ENCODE measurements at regions not wholly inside any gene's neighbourhood (a gene's known extent, or its start where the extent isn't known, plus 50 kb on each side); places are given as distances from the start of the nearest gene placed in this dataset.

GRCh38 chrX:10926891-10927290 lies 184.2 kb upstream of the HCCS start:
- Histone ChIP-seq H3K4me1 (peaks cover 0 to 18% (median 3%) of the 10 kb centered on the region in 4 donors), H3K9me3 (peaks cover 0 to 5% (median 0%) of the 10 kb centered on the region in 4 donors), H3K27ac (replicated peaks in 1 of 4) (no peak overlapping the region), H3K36me3 (no peaks in the 10 kb centered on the region), H3K4me3 (no peak overlapping the region), H3K27me3 (no peaks in the 10 kb centered on the region)
- WGBS: 51% methylated on average over 1 of the region's 1 CpG
- intact Hi-C loops (cut with DNase I): no loop called here
- TF ChIP-seq POLR2AphosphoS5 (IDR thresholded peaks at IDR 0.05): no peak
- TF ChIP-seq EP300 (IDR thresholded peaks at IDR 0.05): no peak
- no peak for TF ChIP-seq POLR2A (IDR thresholded peaks at IDR 0.05; ENCODE audit: low read depth)
- TF ChIP-seq CTCF (IDR thresholded peaks at IDR 0.05): no peak
- DNase-seq (ENCODE audit: extremely low spot score): no peak

- H3K36me3 ChIP-seq: no peaks in the 10 kb centered on the region
- peaks cover 0 to 9% (median 3%) of the 10 kb centered on the region in 4 donors for H3K4me1 ChIP-seq
- no peak for TF ChIP-seq POLR2AphosphoS5 (IDR thresholded peaks at IDR 0.05)
- no peak for TF ChIP-seq EP300 (IDR thresholded peaks at IDR 0.05)
- no peak for TF ChIP-seq CTCF (IDR thresholded peaks at IDR 0.05)
- no peak for TF ChIP-seq POLR2A (IDR thresholded peaks at IDR 0.05; ENCODE audit: low read depth)
- DNase-seq (ENCODE audit: extremely low spot score): no peak
- WGBS: 54% methylated on average over 4 of the region's 4 CpGs
- H3K27me3 ChIP-seq: no peaks in the 10 kb centered on the region
- intact Hi-C loops (cut with DNase I): no loop called here
- no peak overlapping the region for H3K4me3 ChIP-seq
- peaks cover 0 to 5% (median 0%) of the 10 kb centered on the region in 4 donors for H3K9me3 ChIP-seq
- H3K27ac ChIP-seq (replicated peaks in 1 of 4): no peak overlapping the region
Observed at GRCh38 chrX:10929747-10930146, 181.4 kb upstream of the HCCS start.

- Histone ChIP-seq H3K27ac (replicated peaks in 1 of 4) (no peak overlapping the region), H3K4me3 (no peak overlapping the region), H3K27me3 (no peaks in the 10 kb centered on the region), H3K9me3 (peaks cover 0 to 5% (median 0%) of the 10 kb centered on the region in 4 donors), H3K36me3 (no peaks in the 10 kb centered on the region), H3K4me1 (peaks cover 0 to 9% (median 3%) of the 10 kb centered on the region in 4 donors)
- no peak for TF ChIP-seq EP300 (IDR thresholded peaks at IDR 0.05)
- no peak for TF ChIP-seq CTCF (IDR thresholded peaks at IDR 0.05)
- no peak for TF ChIP-seq POLR2A (IDR thresholded peaks at IDR 0.05; ENCODE audit: low read depth)
- TF ChIP-seq POLR2AphosphoS5 (IDR thresholded peaks at IDR 0.05): no peak
- DNase-seq (ENCODE audit: extremely low spot score): no peak
- 70% methylated on average over 1 of the region's 1 CpG for whole genome bisulfite sequencing
- intact Hi-C loops (cut with DNase I): no loop called here
Observed at GRCh38 chrX:10930151-10930550, 181.0 kb upstream of the HCCS start.

GRCh38 chrX:10931976-10932375 lies 179.2 kb upstream of the HCCS start:
- no peak for TF ChIP-seq POLR2AphosphoS5 (IDR thresholded peaks at IDR 0.05)
- no peak for TF ChIP-seq EP300 (IDR thresholded peaks at IDR 0.05)
- TF ChIP-seq CTCF (IDR thresholded peaks at IDR 0.05): no peak
- TF ChIP-seq POLR2A (IDR thresholded peaks at IDR 0.05; ENCODE audit: low read depth): no peak
- 65% methylated on average over 6 of the region's 6 CpGs for WGBS
- intact Hi-C loops (cut with DNase I): no loop called here
- Histone ChIP-seq H3K9me3 (peaks cover 0 to 5% (median 0%) of the 10 kb centered on the region in 4 donors), H3K27me3 (no peaks in the 10 kb centered on the region), H3K36me3 (no peaks in the 10 kb centered on the region), H3K27ac (replicated peaks in 1 of 4) (no peak overlapping the region), H3K4me1 (peaks cover 0 to 9% (median 3%) of the 10 kb centered on the region in 4 donors), H3K4me3 (no peak overlapping the region)
- no peak for DNase-seq (ENCODE audit: extremely low spot score)

- no peak for TF ChIP-seq POLR2A (IDR thresholded peaks at IDR 0.05; ENCODE audit: low read depth)
- TF ChIP-seq POLR2AphosphoS5 (IDR thresholded peaks at IDR 0.05): no peak
- TF ChIP-seq CTCF (IDR thresholded peaks at IDR 0.05): no peak
- no peak for TF ChIP-seq EP300 (IDR thresholded peaks at IDR 0.05)
- Histone ChIP-seq H3K4me3 (no peak overlapping the region), H3K4me1 (peaks cover 0 to 9% (median 3%) of the 10 kb centered on the region in 4 donors), H3K27me3 (no peaks in the 10 kb centered on the region), H3K36me3 (no peaks in the 10 kb centered on the region), H3K9me3 (peaks cover 0 to 5% (median 0%) of the 10 kb centered on the region in 4 donors), H3K27ac (replicated peaks in 1 of 4) (no peak overlapping the region)
- DNase-seq (ENCODE audit: extremely low spot score): no peak
- intact Hi-C loops (cut with DNase I): no loop called here
- WGBS: 60% methylated on average over 2 of the region's 2 CpGs
Observed at GRCh38 chrX:10932842-10933440, 178.2 kb upstream of the HCCS start.
